CD8-positive, alpha-beta memory T cell (primary cell): ENCODE measurements at regions not wholly inside any gene's neighbourhood (a gene's known extent, or its start where the extent isn't known, plus 50 kb on each side); places are given as distances from the start of the nearest gene placed in this dataset.
A peak's percentile ranks its signal among the peaks of the same experiment; 100 is the strongest.

ENCODE experiments used
- CTCF ChIA-PET: fragments of 350-600 bp; sonication (Branson Sonifier 250); formaldehyde crosslinking; loops from one replicate; lab custom pipeline; 2021; ENCODE audit warnings: antibody characterized with exemption; lab: Charles Lee
- POLR2A ChIA-PET: fragments of 350-600 bp; sonication (Branson Sonifier 250); formaldehyde crosslinking; loops from one replicate; lab custom pipeline; 2021; ENCODE audit warnings: antibody characterized with exemption; lab: Charles Lee
- DNase-seq, 5 donors: peaks; one replicate each; pipeline versions ENCODE4 v3.0.0 to v3.0.0-alpha.2; 2020 to 2022; ENCODE audit warnings: mixed read lengths in 1 of 5
- H3K27ac ChIP-seq: one replicate; pipeline ENCODE4 v1.7.0; 2013; ENCODE audit warnings: low read depth, mild to moderate bottlenecking, low read length, moderate library complexity
- H3K27me3 ChIP-seq: 2 replicates; pipeline ENCODE4 v1.7.0; 2013; ENCODE audit warnings: low read length, mild to moderate bottlenecking; ENCODE audit not compliant: insufficient read depth, poor library complexity, severe bottlenecking
- H3K36me3 ChIP-seq: 2 replicates; pipeline ENCODE4 v1.7.0; 2013; ENCODE audit warnings: mild to moderate bottlenecking, low read length, moderate library complexity; ENCODE audit not compliant: insufficient read depth
- H3K4me1 ChIP-seq: 2 replicates; pipeline ENCODE4 v1.7.0; 2013; ENCODE audit warnings: mild to moderate bottlenecking, low read length, moderate library complexity; ENCODE audit not compliant: insufficient read depth
- H3K4me3 ChIP-seq: 2 replicates; pipeline ENCODE4 v1.7.0; 2013; ENCODE audit warnings: mild to moderate bottlenecking, low read length
- H3K9me3 ChIP-seq: 2 replicates; pipeline ENCODE4 v1.7.0; 2013; ENCODE audit warnings: mild to moderate bottlenecking, low read length
- H3K27ac Mint-ChIP-seq, 8 donors: one replicate each; pipeline ENCODE4 v1.8.0; 2020 to 2021; ENCODE audit warnings: mixed read lengths in 8 of 8, mild to moderate bottlenecking in 6 of 8, inconsistent platforms in 3 of 8, moderate library complexity in 3 of 8
- H3K27me3 Mint-ChIP-seq, 2 donors: one replicate each; pipeline ENCODE4 v1.8.0; 2020 to 2021; ENCODE audit warnings: mixed read lengths in 2 of 2, mild to moderate bottlenecking in 1 of 2, moderate library complexity in 1 of 2
- H3K36me3 Mint-ChIP-seq, 3 donors: one replicate each; pipeline ENCODE4 v1.8.0; 2020 to 2021; ENCODE audit warnings: mixed read lengths in 3 of 3, inconsistent platforms in 1 of 3, mild to moderate bottlenecking in 1 of 3
- H3K4me1 Mint-ChIP-seq, 3 donors: one replicate each; pipeline ENCODE4 v1.8.0; 2020 to 2021; ENCODE audit warnings: mixed read lengths in 3 of 3, inconsistent platforms in 1 of 3, mild to moderate bottlenecking in 1 of 3
- H3K4me3 Mint-ChIP-seq, 7 donors: one replicate each; pipeline ENCODE4 v1.8.0; 2020 to 2021; ENCODE audit warnings: mixed read lengths in 7 of 7, mild to moderate bottlenecking in 6 of 7, moderate library complexity in 4 of 7, inconsistent platforms in 2 of 7
- H3K9me3 Mint-ChIP-seq, 5 donors: one replicate each; pipeline ENCODE4 v1.8.0; 2020 to 2022; ENCODE audit warnings: mixed read lengths in 5 of 5, mild to moderate bottlenecking in 3 of 5, moderate library complexity in 2 of 5, inconsistent platforms in 1 of 5

DNA sequence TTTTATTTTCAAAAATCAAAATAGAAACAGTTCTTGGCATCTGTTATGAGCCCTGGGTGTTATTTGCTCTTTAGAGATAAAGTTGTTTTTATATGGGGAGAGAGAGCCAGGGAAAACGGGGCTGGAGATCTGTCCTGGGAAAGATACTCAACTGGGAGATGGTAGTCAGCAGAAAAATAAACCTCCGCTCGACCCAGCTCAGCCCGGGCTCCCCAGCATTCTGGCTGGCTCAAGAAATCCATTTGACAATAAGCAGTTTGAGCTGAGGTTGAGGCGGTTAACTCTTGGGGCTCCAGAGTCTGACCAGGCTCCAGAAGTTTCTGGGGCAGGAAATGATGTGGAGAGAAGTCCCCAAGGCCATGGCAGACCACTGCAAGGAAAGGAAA, 151.9 kb downstream of the IRX5 start:
- Histone ChIP-seq H3K9me3 (no peaks in the 10 kb centered on the region), H3K4me1 (no peaks in the 10 kb centered on the region), H3K27me3 (no peaks in the 10 kb centered on the region), H3K27ac (no peak overlapping the region), H3K36me3 (no peaks in the 10 kb centered on the region), H3K4me3 (no peak overlapping the region)
- Mint-ChIP-seq H3K27ac (no peak overlapping the region), H3K36me3 (no peaks in the 10 kb centered on the region), H3K4me3 (no peak overlapping the region), H3K4me1 (no peaks in the 10 kb centered on the region), H3K9me3 (peaks cover 0 to 2% (median 0%) of the 10 kb centered on the region in 5 donors), H3K27me3 (peaks cover 0 to 3% of the 10 kb centered on the region in 2 donors)
- ChIA-PET POLR2A (no interaction called here), CTCF (no interaction called here)
- no peak for DNase-seq

DNA sequence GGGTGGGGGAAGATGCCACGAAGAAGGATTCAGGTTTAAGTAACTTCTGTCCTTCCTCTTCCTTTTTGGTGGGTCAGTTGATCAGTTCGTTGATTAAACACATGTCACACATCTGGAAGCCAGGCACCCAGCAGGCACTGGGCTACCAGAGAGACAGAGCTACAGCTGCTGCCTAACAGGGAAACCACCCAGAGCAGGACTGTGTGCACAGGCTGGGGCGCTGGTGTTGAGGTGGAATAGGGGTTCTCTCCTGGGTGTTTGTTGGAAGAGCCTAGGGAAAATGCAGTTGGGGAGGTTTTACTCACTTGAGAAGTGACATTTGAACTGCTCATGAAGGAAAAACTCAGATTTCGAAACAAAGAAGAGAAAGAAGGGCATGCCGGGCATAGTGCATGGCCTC, 152.4 kb downstream of the IRX5 start:
- Mint-ChIP-seq H3K27ac (no peak overlapping the region), H3K9me3 (peaks cover 0 to 2% (median 0%) of the 10 kb centered on the region in 5 donors), H3K27me3 (peaks cover 0 to 3% of the 10 kb centered on the region in 2 donors), H3K4me1 (no peaks in the 10 kb centered on the region), H3K36me3 (no peaks in the 10 kb centered on the region), H3K4me3 (no peak overlapping the region)
- Histone ChIP-seq H3K4me1 (no peaks in the 10 kb centered on the region), H3K4me3 (no peak overlapping the region), H3K9me3 (no peaks in the 10 kb centered on the region), H3K27me3 (no peaks in the 10 kb centered on the region), H3K36me3 (no peaks in the 10 kb centered on the region), H3K27ac (no peak overlapping the region)
- POLR2A ChIA-PET, result no interaction called here
- no peak for DNase-seq
- CTCF ChIA-PET, result no interaction called here

DNA sequence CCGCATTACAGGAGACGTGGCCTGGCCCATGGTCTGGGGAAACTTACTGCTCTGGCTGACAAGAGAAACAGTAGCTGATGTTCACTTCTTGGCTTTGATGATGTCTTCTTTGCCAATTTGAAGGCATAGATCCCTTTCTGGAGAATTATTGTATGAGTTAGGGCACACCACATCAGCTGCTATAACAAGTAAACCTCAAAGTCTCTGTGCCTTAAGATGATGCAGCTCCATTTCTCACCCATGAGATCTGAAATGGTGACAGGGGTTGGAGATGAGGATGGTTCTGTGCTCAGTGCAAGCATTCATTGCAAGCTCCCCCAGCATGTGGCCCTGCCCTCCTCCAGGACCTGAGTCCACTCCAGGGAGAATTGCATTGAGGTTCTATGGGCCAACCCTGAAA, 157.4 kb downstream of the IRX5 start:
- Histone ChIP-seq H3K4me3 (no peak overlapping the region), H3K9me3 (no peaks in the 10 kb centered on the region), H3K36me3 (no peaks in the 10 kb centered on the region), H3K4me1 (no peaks in the 10 kb centered on the region), H3K27me3 (no peaks in the 10 kb centered on the region), H3K27ac (no peak overlapping the region)
- POLR2A ChIA-PET, result no interaction called here
- peaks cover 0 to 2% (median 0%) of the 10 kb centered on the region in 5 donors for H3K9me3 Mint-ChIP-seq
- no peaks in the 10 kb centered on the region for H3K36me3 Mint-ChIP-seq
- H3K27me3 Mint-ChIP-seq, result peaks cover 0 to 5% of the 10 kb centered on the region in 2 donors
- DNase-seq, result no peak
- no peak overlapping the region for H3K27ac Mint-ChIP-seq
- CTCF ChIA-PET, result no interaction called here
- H3K4me3 Mint-ChIP-seq, result no peak overlapping the region
- H3K4me1 Mint-ChIP-seq, result no peaks in the 10 kb centered on the region

GRCh38 chr16:55089600-55089999, 158.9 kb downstream of the IRX5 start:
- Histone ChIP-seq H3K36me3 (no peaks in the 10 kb centered on the region), H3K27me3 (no peaks in the 10 kb centered on the region), H3K4me3 (no peak overlapping the region), H3K27ac (no peak overlapping the region), H3K4me1 (no peaks in the 10 kb centered on the region), H3K9me3 (no peaks in the 10 kb centered on the region)
- Mint-ChIP-seq H3K9me3 (peaks cover 0 to 5% (median 0%) of the 10 kb centered on the region in 5 donors), H3K27ac (peak overlapping the region in 1 of 8 donors; percentile 26), H3K4me3 (no peak overlapping the region), H3K36me3 (no peaks in the 10 kb centered on the region), H3K27me3 (peaks cover 2 to 5% of the 10 kb centered on the region in 2 donors), H3K4me1 (no peaks in the 10 kb centered on the region)
- CTCF ChIA-PET, result no interaction called here
- POLR2A ChIA-PET, result no interaction called here
- no peak for DNase-seq

DNA sequence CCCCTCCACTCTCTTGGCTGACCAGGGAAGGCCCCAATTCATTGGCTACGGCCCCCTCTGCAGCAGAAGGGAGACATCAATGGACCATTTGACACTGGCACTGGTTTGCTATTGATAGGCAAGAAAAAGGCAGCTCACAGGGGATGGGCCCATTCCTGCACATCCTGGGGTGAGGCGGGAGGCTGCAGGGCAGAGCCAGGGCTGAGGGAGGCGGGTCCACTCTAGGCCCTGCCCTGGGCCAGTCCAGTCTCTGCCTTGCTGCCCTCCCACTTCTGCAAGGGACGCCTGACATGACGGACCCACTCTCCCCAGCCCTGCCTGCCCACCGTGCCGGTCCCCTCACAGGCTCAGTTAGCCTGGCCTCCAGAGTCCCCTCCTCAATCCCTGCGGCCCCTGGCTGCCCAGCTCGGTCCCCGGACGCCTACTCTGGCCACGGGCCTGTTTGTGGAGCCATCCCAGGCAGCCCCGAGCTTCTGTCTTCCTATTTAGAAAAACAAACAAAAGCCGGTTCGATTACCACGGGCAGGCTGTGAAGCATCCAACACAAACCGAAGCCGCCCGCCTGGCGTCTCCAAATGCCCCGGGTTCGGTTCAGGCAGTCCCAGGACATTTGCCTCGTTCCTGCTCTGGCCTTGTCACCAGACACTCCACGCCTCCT, 160.7 kb downstream of the IRX5 start:
- ChIA-PET CTCF (no interaction called here), POLR2A (no interaction called here)
- no peaks in the 10 kb centered on the region for H3K4me1 ChIP-seq
- H3K4me3 ChIP-seq, result no peak overlapping the region
- H3K36me3 ChIP-seq, result no peaks in the 10 kb centered on the region
- peaks cover 4% of the 10 kb centered on the region in 2 donors for H3K27me3 Mint-ChIP-seq
- H3K27me3 ChIP-seq, result no peaks in the 10 kb centered on the region
- H3K9me3 ChIP-seq, result no peaks in the 10 kb centered on the region
- DNase-seq, result no peak
- H3K27ac ChIP-seq, result no peak overlapping the region
- no peak overlapping the region for H3K27ac Mint-ChIP-seq
- peaks cover 0 to 12% (median 0%) of the 10 kb centered on the region in 5 donors for H3K9me3 Mint-ChIP-seq
- no peak overlapping the region for H3K4me3 Mint-ChIP-seq
- H3K4me1 Mint-ChIP-seq, result no peaks in the 10 kb centered on the region
- H3K36me3 Mint-ChIP-seq, result no peaks in the 10 kb centered on the region

DNA sequence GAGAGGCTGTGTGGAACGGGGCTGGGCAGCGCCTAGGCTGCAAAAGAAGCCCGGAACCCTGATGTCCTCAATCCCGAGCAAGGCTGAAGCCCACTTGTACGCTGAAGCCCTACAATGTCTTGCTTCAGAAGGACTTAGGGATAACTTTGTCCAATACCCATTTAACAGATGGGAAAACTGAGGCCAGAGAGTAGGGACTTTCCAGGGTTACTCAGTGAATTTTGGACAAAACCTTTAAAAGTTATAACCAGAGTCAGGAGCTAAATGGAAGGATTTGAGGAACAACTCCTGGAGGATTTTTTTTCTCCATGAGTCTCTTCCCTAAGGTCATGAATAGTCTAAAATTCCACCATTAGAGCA, 161.2 kb downstream of the IRX5 start:
- no peaks in the 10 kb centered on the region for H3K4me1 Mint-ChIP-seq
- H3K27ac ChIP-seq, result no peak overlapping the region
- CTCF ChIA-PET, result no interaction called here

GRCh38 chr16:55100100-55100499, 169.4 kb downstream of the IRX5 start:
- Mint-ChIP-seq H3K4me1 (no peaks in the 10 kb centered on the region), H3K4me3 (no peak overlapping the region), H3K9me3 (peaks cover 2 to 11% (median 6%) of the 10 kb centered on the region in 5 donors), H3K27me3 (peaks cover 0 to 3% of the 10 kb centered on the region in 2 donors), H3K27ac (no peak overlapping the region), H3K36me3 (no peaks in the 10 kb centered on the region)
- H3K27me3 ChIP-seq, result no peaks in the 10 kb centered on the region
- no peaks in the 10 kb centered on the region for H3K4me1 ChIP-seq
- CTCF ChIA-PET, result no interaction called here
- H3K27ac ChIP-seq, result no peak overlapping the region
- H3K36me3 ChIP-seq, result no peaks in the 10 kb centered on the region
- no peak for DNase-seq
- POLR2A ChIA-PET, result no interaction called here
- H3K9me3 ChIP-seq, result no peaks in the 10 kb centered on the region
- no peak overlapping the region for H3K4me3 ChIP-seq

More for the DNA sequence above, 161.2 kb downstream of the IRX5 start:
- H3K27me3 ChIP-seq, result no peaks in the 10 kb centered on the region
- no peaks in the 10 kb centered on the region for H3K36me3 ChIP-seq
- H3K36me3 Mint-ChIP-seq, result no peaks in the 10 kb centered on the region
- peaks cover 4% of the 10 kb centered on the region in 2 donors for H3K27me3 Mint-ChIP-seq
- no peaks in the 10 kb centered on the region for H3K9me3 ChIP-seq
- POLR2A ChIA-PET, result no interaction called here
- no peak for DNase-seq
- H3K4me1 ChIP-seq, result no peaks in the 10 kb centered on the region
- no peak overlapping the region for H3K4me3 Mint-ChIP-seq
- H3K27ac Mint-ChIP-seq, result no peak overlapping the region
- no peak overlapping the region for H3K4me3 ChIP-seq
- H3K9me3 Mint-ChIP-seq, result peaks cover 0 to 12% (median 0%) of the 10 kb centered on the region in 5 donors

DNA sequence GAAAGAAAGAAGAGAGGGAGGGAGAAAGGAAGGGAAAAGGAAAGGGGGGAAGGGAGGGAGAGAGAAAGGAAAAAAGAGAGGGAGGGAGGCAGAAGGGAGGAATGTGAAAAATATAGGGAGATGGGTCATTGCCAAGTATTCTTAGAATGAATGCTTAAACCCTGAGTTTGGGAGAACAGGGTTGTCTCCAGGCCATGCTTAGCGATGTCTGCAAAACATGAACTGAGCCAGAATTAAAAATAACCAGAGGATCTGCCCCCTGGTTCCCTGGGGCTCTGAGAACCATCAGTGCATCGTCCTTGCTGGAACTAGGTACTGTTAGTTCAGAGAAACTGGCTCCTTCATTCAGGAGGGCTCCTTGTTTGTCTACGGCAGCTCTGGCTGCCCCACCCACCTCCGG, 170.4 kb downstream of the IRX5 start:
- Mint-ChIP-seq H3K27me3 (peaks cover 0 to 3% of the 10 kb centered on the region in 2 donors), H3K9me3 (peaks cover 2 to 11% (median 4%) of the 10 kb centered on the region in 5 donors), H3K4me1 (no peaks in the 10 kb centered on the region), H3K27ac (no peak overlapping the region), H3K36me3 (no peaks in the 10 kb centered on the region), H3K4me3 (no peak overlapping the region)
- Histone ChIP-seq H3K27ac (no peak overlapping the region), H3K4me1 (no peaks in the 10 kb centered on the region), H3K4me3 (no peak overlapping the region), H3K9me3 (no peaks in the 10 kb centered on the region), H3K36me3 (no peaks in the 10 kb centered on the region), H3K27me3 (no peaks in the 10 kb centered on the region)
- ChIA-PET POLR2A (no interaction called here), CTCF (no interaction called here)
- no peak for DNase-seq
